ENCODE measurements at regions not wholly inside any gene's neighbourhood (a gene's known extent, or its start where the extent isn't known, plus 50 kb on each side); places are given as distances from the start of the nearest gene placed in this dataset.

DNA sequence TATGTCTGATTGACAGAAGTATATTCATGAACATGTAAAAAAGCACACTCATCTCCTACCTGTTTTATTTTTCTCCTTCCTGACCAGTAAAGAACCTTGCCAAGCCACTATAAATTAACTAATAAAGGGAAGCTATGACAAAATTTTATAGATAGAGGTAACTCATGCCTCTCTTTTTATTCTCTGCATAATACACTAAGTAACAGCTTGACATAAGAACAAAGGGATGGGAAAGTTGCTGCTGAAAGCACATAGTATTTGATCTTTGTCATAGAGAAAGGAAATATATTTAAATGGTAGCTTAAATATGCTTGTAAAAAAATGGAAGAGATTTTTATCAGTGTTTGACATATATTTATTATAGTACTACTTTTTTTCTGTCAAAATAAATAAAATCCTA lies 1065.7 kb upstream of the CDH9 start:
- POLR2A ChIA-PET (ENCODE audit: partially characterized antibody): no interaction called here
- Histone ChIP-seq H3K36me3 (ENCODE audit: control insufficient read depth in 2 of 4, insufficient read depth in 4 of 4, low read length in 3 of 4) (no peaks in the 10 kb centered on the region), H3K27ac (ENCODE audit: low read depth, low read length) (no peak overlapping the region), H2AK5ac (ENCODE audit: low read depth, low read length) (no peak overlapping the region), H3K27me3 (replicated peaks in 1 of 4; ENCODE audit: control insufficient read depth in 3 of 4, extremely low read depth in 1 of 4, insufficient read depth in 3 of 4, low read length in 3 of 4) (no peaks in the 10 kb centered on the region), H3K23me2 (ENCODE audit: low read depth, low read length) (no peaks in the 10 kb centered on the region), H4K91ac (replicated peaks; ENCODE audit: insufficient read length, low read length) (no peak overlapping the region), H2BK5ac (ENCODE audit: low read depth, low read length) (no peak overlapping the region), H3K79me1 (ENCODE audit: low read depth, low read length) (no peaks in the 10 kb centered on the region), H3K4me2 (ENCODE audit: insufficient read depth in 1 of 2, low read depth in 2 of 2, low read length in 2 of 2) (no peak overlapping the region), H2BK12ac (ENCODE audit: low read depth, low read length) (no peak overlapping the region), H3K18ac (ENCODE audit: extremely low read depth, low read length) (no peak overlapping the region), H3K4me3 (ENCODE audit: extremely low read depth in 1 of 4, insufficient read depth in 2 of 4, low read depth in 3 of 4, low read length in 4 of 4) (no peak overlapping the region), H3K23ac (ENCODE audit: insufficient read length) (no peak overlapping the region), H3K9me3 (ENCODE audit: insufficient read depth in 2 of 2, low read depth in 1 of 2, low read length in 1 of 2) (no peaks in the 10 kb centered on the region), H3K4ac (replicated peaks; ENCODE audit: insufficient read length, low read depth, low read length) (no peak overlapping the region), H4K20me1 (replicated peaks in 1 of 2; ENCODE audit: control insufficient read depth in 1 of 2, insufficient read depth in 2 of 2, low read length in 2 of 2) (no peaks in the 10 kb centered on the region), H3K56ac (replicated peaks; ENCODE audit: insufficient read length, low read depth, low read length) (no peak overlapping the region), H3K9ac (replicated peaks in 1 of 4; ENCODE audit: extremely low read depth in 1 of 4, low read depth in 3 of 4, low read length in 3 of 4) (no peak overlapping the region), H3K4me1 (replicated peaks in 1 of 4; ENCODE audit: control insufficient read depth in 3 of 4, insufficient read depth in 4 of 4, low read length in 3 of 4) (no peaks in the 10 kb centered on the region), H2BK20ac (ENCODE audit: low read length) (no peak overlapping the region), H4K5ac (ENCODE audit: insufficient read length, low read depth, low read length) (no peak overlapping the region), H3K79me2 (ENCODE audit: control insufficient read depth in 1 of 2, insufficient read depth in 2 of 2, low read length in 2 of 2) (no peaks in the 10 kb centered on the region), H4K8ac (ENCODE audit: extremely low read depth, insufficient read depth, low read length) (no peak overlapping the region), H3K14ac (ENCODE audit: insufficient read length) (no peak overlapping the region), H2BK120ac (replicated peaks; ENCODE audit: low read depth, low read length) (no peak overlapping the region), H2AFZ (ENCODE audit: low read length) (no peak overlapping the region), H2BK15ac (ENCODE audit: low read length) (no peak overlapping the region)
- CTCF ChIA-PET (ENCODE audit: partially characterized antibody): interaction anchor here (1.1 kb wide), 1 partner anchor 38 kb away, joined by 3 read pairs; no protein-coding TSS in a partner anchor
- FAIRE-seq: no peak
- DNase-seq (ENCODE audit: low read depth in 1 of 2, low spot score in 2 of 2): no peak
- TF ChIP-seq SAP30 (IDR thresholded peaks at IDR 0.05; ENCODE audit: insufficient read depth, insufficient replicate concordance, low read length): no peak
- no peak for TF ChIP-seq HDAC6 (IDR thresholded peaks at IDR 0.05; ENCODE audit: low read depth, low read length)
- no peak for TF ChIP-seq CHD2 (IDR thresholded peaks at IDR 0.05; ENCODE audit: low read length)
- TF ChIP-seq JUN (IDR thresholded peaks at IDR 0.05; ENCODE audit: low read depth, low read length): no peak
- TF ChIP-seq SIN3A (conservative IDR thresholded peaks at IDR 0.05 in 1 of 2, IDR thresholded peaks at IDR 0.05 in 1 of 2; ENCODE audit: low read depth in 1 of 2, low read length in 2 of 2): no peak
- no peak for TF ChIP-seq SP1 (IDR thresholded peaks at IDR 0.05; ENCODE audit: low read depth, low read length)
- no peak for TF ChIP-seq CTCF (IDR thresholded peaks at IDR 0.05; ENCODE audit: control extremely low read depth in 1 of 3, insufficient read depth in 1 of 3, low read depth in 1 of 3, low read length in 3 of 3)
- TF ChIP-seq, protein P1, sequence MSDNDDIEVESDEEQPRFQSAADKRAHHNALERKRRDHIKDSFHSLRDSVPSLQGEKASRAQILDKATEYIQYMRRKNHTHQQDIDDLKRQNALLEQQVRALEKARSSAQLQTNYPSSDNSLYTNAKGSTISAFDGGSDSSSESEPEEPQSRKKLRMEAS (IDR thresholded peaks at IDR 0.05): no peak
- no peak for TF ChIP-seq TAF7 (optimal IDR thresholded peaks at IDR 0.05; ENCODE audit: borderline replicate concordance, low read depth, low read length)
- TF ChIP-seq BRCA1 (IDR thresholded peaks at IDR 0.05; ENCODE audit: low read depth, low read length): no peak
- no peak for TF ChIP-seq CBX8 (IDR thresholded peaks at IDR 0.05; ENCODE audit: borderline replicate concordance, low read depth, low read length)
- no peak for TF ChIP-seq YY1 (IDR thresholded peaks at IDR 0.05; ENCODE audit: low read depth, low read length)
- TF ChIP-seq HDAC2 (IDR thresholded peaks at IDR 0.05; ENCODE audit: borderline replicate concordance in 1 of 2, low read depth in 2 of 2, low read length in 2 of 2): no peak

Measured in H1 (cell line).